Activated CD8-positive, alpha-beta memory T cell treated with anti-CD3 and anti-CD28 coated beads, Interleukin-2, amount 50 U/mL, for 1 hour (primary cell): ENCODE measurements at regions not wholly inside any gene's neighbourhood (a gene's known extent, or its start where the extent isn't known, plus 50 kb on each side); places are given as distances from the start of the nearest gene placed in this dataset.
"Not testable (repeated sequence)": the region's sequence is repeated elsewhere in the genome, so short reads cannot be mapped to it uniquely, and the experiment has no call there.

ENCODE experiments used
- DNase-seq: peaks from one replicate; pipeline ENCODE4 v3.0.0-alpha.2; 2020; ENCODE audit errors: extremely low read depth

- no peak for DNase-seq
Measured at GRCh38 chr4:177802661-177803060, 360.4 kb upstream of the AGA start.

- DNase-seq: no peak
Measured at GRCh38 chr4:177803151-177803550, 360.9 kb upstream of the AGA start.

DNA sequence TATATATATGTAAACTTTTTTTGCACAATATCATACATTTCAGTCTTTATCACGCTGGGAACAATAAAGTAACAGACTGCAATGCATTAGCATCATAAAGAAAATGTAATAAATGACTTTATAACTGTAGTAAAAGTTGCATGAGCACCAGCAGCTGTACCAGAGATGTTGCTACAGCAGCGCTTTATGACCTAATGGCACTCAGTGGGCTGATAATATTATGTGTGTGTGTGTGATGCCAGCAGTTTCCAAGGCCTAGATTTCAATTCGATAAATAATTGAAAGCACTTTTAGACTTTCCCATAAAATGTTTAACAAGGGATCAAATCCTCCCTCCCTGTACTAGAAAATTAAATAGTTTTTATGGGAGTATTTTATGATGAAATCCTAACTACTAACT, 367.6 kb upstream of the AGA start:
- no peak for DNase-seq

DNA sequence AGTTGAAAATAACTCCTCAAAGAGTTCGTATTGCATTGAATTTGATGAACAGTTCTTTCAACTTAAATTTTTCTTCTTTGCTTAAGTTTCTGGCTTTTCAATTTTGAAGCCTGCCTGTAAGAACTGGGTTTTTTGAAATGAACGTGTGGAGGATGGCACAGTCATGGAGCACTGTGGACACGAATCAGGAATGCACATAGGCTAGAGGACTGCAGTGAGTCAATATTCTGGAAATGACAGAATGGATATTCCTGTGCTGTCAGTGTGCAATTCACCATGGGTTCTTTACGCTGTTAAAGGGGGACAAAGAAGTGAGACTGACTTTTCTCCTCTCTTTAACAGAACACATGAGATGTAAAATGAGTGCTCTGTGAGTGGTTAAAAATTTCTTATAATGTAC, 368.0 kb upstream of the AGA start:
- DNase-seq: no peak

DNA sequence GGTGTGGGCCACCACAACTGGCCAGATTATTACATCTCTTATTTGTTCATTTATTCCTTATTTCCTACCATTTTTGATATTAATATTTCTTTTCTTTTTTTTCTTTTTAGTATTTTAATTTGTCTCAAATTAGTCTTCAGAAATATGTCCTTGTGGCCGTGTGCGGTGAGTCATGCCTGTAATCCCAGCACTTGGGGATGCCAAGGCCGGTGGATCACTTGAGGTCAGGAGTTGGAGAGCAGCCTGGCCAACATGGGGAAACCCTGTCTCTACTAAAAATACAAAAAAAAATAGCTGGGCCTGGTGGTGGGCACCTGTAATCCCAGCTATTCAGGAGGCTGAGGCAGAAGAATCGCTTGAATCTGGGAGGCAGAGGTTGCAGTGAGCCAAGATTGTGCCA, 376.2 kb upstream of the AGA start:
- DNase-seq: not testable (repeated sequence)

GRCh38 chr4:177826973-177827372, 384.7 kb upstream of the AGA start:
- no peak for DNase-seq

- DNase-seq: no peak
Measured at GRCh38 chr4:177841258-177841657, 399.0 kb upstream of the AGA start.

GRCh38 chr4:177853229-177853628, 411.0 kb upstream of the AGA start:
- DNase-seq: no peak

DNA sequence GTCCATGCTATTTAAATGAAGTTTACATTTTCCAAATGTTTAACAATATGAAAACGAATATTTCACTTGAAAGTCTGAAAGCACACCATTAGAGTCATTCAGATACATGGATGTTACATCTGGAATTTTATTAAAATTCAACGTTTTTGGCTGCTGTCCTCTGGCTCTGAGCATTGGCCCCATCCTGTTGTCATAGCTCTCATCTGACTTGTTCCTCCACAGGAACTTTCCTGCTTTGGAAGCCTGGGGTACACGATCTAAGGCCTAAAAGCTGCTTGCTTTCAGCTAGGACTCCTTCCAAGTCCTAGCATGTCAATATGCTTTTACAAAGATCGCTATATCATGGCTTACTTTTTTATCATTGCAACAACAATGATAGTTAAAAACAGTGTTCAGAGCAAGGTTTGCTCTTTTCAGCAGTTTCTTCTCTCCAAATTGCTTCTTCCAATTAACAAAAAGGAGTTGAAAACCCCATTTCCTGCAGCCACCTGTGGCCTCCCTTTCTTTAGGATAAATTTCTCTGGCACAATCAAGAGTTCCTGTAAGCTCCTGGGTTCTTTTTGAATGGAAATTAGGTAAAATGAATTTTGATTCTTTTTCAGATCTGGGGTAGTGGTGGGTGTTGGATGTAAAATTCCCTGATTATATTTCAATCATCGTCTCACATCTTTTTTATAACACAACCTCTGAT, 413.4 kb upstream of the AGA start:
- DNase-seq: no peak

- no peak for DNase-seq
Measured at GRCh38 chr4:177860171-177860570, 417.9 kb upstream of the AGA start.

- no peak for DNase-seq
Measured at GRCh38 chr4:177861551-177862094, 419.4 kb upstream of the AGA start.

DNA sequence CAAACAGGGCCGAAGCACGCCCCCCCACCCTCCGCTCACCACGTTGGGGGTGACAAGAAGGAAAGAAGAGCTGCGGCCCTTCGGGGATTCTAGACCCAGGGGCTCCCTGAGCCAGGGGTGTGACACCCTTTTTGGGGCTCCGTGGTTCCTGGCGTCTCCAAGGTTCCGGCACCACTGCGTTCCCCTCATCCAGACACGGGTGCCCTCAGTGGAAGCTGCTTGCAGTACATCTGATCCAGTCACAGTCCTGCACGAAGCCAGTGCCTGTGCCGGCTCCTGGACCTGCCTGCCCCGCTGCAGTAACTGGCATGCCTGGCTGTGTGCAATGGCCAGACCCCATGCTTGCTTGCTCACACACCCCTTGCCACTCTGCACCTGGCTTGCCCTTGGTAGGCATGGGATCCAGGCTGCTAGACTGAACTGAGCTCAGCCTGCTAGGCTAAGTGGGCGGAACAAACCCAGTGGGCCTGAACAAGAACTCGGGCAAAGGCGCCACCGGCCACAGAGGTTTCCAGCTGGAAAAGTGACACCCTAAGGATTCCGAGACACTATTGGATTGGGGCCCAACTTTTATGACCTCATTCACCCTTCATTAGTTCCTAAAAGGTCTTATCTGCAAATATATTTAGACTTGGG, 420.4 kb upstream of the AGA start:
- no peak for DNase-seq

GRCh38 chr4:177879851-177880250, 437.6 kb upstream of the AGA start:
- no peak for DNase-seq

GRCh38 chr4:177895136-177895535, 452.9 kb upstream of the AGA start:
- DNase-seq: no peak

- no peak for DNase-seq
Measured at GRCh38 chr4:177901786-177902185, 459.5 kb upstream of the AGA start.

GRCh38 chr4:177902386-177902785, 460.1 kb upstream of the AGA start:
- no peak for DNase-seq

GRCh38 chr4:177907736-177908424, 465.6 kb upstream of the AGA start:
- DNase-seq: no peak

DNA sequence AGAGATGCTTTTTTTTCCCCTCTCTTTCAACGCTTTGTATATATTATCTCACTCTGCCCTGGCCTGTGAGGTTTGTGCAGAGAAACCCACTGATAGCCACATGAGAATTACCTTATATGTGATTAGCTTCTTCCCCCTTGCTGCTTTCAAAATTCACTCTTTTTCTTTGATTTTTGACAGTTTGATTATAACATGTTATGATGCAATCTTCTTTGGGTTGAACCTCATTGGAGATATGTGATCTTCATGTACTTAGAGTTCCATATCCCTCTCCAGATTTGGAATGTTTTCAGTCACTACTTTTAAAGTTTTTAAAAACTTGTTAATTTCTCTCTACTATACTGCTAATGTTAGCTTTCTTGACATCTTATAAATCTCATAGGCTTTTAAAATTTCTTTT, 479.5 kb upstream of the AGA start:
- DNase-seq: no peak

DNA sequence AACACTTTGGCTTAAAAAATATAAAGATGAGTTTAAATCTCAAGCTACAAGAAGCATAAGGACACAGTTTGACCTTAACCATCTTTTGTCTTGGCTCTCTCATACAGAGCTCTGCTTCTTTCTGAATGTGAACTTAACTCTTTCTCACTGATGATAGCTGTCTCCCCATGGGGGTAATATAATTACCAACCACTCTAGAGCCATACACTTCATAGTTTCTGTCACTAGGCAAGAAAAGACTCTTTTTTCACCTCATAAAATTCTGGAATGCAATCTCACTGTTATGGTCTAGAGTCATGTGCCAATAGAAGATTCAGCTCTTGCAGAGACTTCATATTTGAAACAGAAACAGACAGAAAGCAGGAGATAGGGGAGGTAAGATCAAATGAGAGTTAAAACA, 481.7 kb upstream of the AGA start:
- no peak for DNase-seq

GRCh38 chr4:177937041-177937440, 494.8 kb upstream of the AGA start:
- DNase-seq: no peak

DNA sequence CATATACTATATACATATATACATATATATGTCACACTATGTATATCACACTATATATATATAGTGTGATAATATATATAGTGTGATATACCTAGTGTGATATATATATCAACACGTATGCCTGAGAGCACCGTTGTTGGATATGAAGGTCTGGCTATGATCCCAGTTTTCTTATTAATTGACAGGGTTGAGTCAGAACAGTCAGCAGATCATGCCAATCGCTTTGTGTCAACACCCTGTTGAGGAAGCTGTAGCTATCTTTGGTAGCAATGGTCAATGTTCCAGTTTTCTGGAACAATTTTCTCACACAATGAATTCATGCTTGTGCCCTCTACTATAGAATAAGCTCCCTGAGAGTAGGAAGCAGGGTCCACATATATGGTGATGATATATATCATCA, 496.0 kb upstream of the AGA start:
- no peak for DNase-seq

DNA sequence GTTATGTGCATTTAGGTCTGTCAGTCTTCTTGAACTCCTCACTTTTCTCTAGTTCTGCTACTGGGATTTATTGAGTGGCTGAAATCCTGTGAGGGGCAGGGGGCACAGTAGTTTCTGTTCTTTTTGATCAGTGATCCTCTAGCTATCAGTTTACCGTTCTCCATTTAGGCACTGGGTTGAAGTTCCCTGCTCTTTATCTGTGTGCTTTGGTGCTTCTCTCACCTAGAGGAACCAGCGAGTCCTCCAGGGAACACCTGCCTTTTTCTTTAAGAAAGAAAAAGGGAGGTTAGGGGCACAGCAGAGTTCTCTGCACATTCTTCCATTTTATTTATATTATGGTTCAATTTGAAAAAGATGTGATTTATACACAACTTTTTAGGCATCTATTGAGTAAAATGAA, 503.0 kb upstream of the AGA start:
- no peak for DNase-seq

DNA sequence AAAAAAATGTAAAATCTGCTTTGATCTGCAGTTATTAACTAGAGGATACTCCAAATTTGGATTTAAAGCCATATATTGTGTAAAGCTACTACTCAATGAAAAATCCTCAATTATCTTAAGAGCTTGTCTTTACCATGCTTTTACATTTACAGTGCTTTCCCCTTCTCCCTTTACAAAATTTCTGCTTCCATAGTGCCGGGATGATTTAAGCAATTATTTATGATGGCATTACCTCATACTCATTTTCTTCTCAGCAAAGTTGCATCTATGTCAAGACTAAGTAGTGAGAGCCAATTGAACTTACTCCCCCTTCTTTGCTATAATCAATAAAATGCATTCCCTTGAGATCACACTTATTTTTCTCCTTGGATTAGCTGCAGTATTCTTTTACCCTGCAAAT, 505.4 kb upstream of the AGA start:
- DNase-seq: no peak
